Neural cell (in vitro differentiated cells): ENCODE measurements at regions not wholly inside any gene's neighbourhood (a gene's known extent, or its start where the extent isn't known, plus 50 kb on each side); places are given as distances from the start of the nearest gene placed in this dataset.

Experiments used
- H2AFZ ChIP-seq: fragments of 200-600, 300-800 bp; sonication (generic), shearing (Covaris generic); 2 replicates; pipeline ENCODE4 v1.6.0; 2014; ENCODE audit warnings: low read depth, mild to moderate bottlenecking, antibody characterized with exemption, low read length, moderate library complexity
- H3F3A ChIP-seq: fragments of 200-600 bp; shearing (Covaris generic); 2 replicates; pipeline ENCODE4 v1.6.1; 2016; ENCODE audit warnings: mild to moderate bottlenecking, moderate library complexity, mixed read lengths, antibody characterized with exemption, low read length; ENCODE audit not compliant: insufficient read depth, poor library complexity, severe bottlenecking
- H3K27ac ChIP-seq: fragments of 200-600, 300-800 bp; sonication (generic), shearing (Covaris generic); 2 replicates; pipeline ENCODE4 v1.5.1; 2014; ENCODE audit warnings: mild to moderate bottlenecking, low read length, moderate library complexity
- H3K27me3 ChIP-seq: fragments of 300-800, 200-600 bp; sonication (generic), shearing (Covaris generic); 2 replicates; pipeline ENCODE4 v1.6.0; 2014; ENCODE audit warnings: mild to moderate bottlenecking, low read depth, low read length, moderate library complexity; ENCODE audit not compliant: insufficient read depth
- H3K36me3 ChIP-seq: fragments of 300-800, 200-600 bp; sonication (generic), shearing (Covaris generic); 2 replicates; pipeline ENCODE4 v1.5.1; 2014; ENCODE audit warnings: mild to moderate bottlenecking, antibody characterized with exemption, low read length, moderate library complexity; ENCODE audit not compliant: insufficient read depth
- H3K4me2 ChIP-seq: fragments of 300-800, 200-600 bp; sonication (generic), shearing (Covaris generic); 2 replicates; pipeline ENCODE4 v1.6.0; 2014; ENCODE audit warnings: mild to moderate bottlenecking, low read length
- H3K4me3 ChIP-seq: fragments of 300-800, 200-600 bp; sonication (generic), shearing (Covaris generic); 2 replicates; pipeline ENCODE4 v1.5.1; 2014; ENCODE audit warnings: mild to moderate bottlenecking, low read length, moderate library complexity
- H3K79me2 ChIP-seq: fragments of 200-600 bp; shearing (Covaris generic); replicated peaks from 2 replicates; pipeline ENCODE4 v1.6.0; 2014; ENCODE audit warnings: mild to moderate bottlenecking, low read length, moderate library complexity; ENCODE audit not compliant: insufficient read depth
- H3K9ac ChIP-seq: fragments of 300-800, 200-600 bp; sonication (generic), shearing (Covaris generic); 2 replicates; pipeline ENCODE4 v1.6.1; 2016; ENCODE audit warnings: mild to moderate bottlenecking, low read length, mixed read lengths
- H3K9me2 ChIP-seq: fragments of 200-600 bp; shearing (Covaris generic); 2 replicates; pipeline ENCODE4 v1.6.1; 2016; ENCODE audit warnings: mild to moderate bottlenecking, low read length, mixed read lengths; ENCODE audit not compliant: insufficient read depth
- H3K9me3 ChIP-seq: fragments of 200-600, 300-800 bp; sonication (generic), shearing (Covaris generic); 2 replicates; pipeline ENCODE4 v1.6.1; 2016; ENCODE audit warnings: mild to moderate bottlenecking, mixed run types, low read length, moderate library complexity, mixed read lengths
- H4K20me1 ChIP-seq: fragments of 200-600 bp; shearing (Covaris generic); 2 replicates; pipeline ENCODE4 v1.6.1; 2016; ENCODE audit warnings: mild to moderate bottlenecking, mixed run types; ENCODE audit not compliant: insufficient read depth
- CTCF ChIP-seq: fragments of 450-650 bp; IDR thresholded peaks from 2 replicates; pipeline ENCODE4 v1.5.1; 2014; ENCODE audit warnings: antibody characterized with exemption, mild to moderate bottlenecking, moderate library complexity; ENCODE audit not compliant: poor library complexity, severe bottlenecking
- EP300 ChIP-seq: fragments of 450-650 bp; conservative IDR thresholded peaks from 2 replicates; pipeline ENCODE4 v1.6.1; 2014; ENCODE audit warnings: antibody characterized with exemption, mild to moderate bottlenecking, moderate library complexity; ENCODE audit not compliant: poor library complexity, severe bottlenecking
- EZH2 ChIP-seq: fragments of 200-600, 300-800 bp; shearing (Covaris generic), sonication (generic); IDR thresholded peaks from 2 replicates; pipeline ENCODE4 v1.6.1; 2014; ENCODE audit warnings: antibody characterized with exemption, low read length, borderline replicate concordance, mild to moderate bottlenecking; ENCODE audit not compliant: insufficient read depth, poor library complexity, severe bottlenecking
- MXI1 ChIP-seq: fragments of 450-650 bp; conservative IDR thresholded peaks from 2 replicates; pipeline ENCODE4 v1.6.1; 2014; ENCODE audit warnings: antibody characterized with exemption, mild to moderate bottlenecking; ENCODE audit not compliant: poor library complexity, severe bottlenecking
- POLR2AphosphoS5 ChIP-seq: IDR thresholded peaks from 2 replicates; pipeline ENCODE4 v1.6.1; 2012
- RAD21 ChIP-seq: fragments of 450-650 bp; conservative IDR thresholded peaks from 2 replicates; pipeline ENCODE4 v1.6.1; 2014; ENCODE audit warnings: antibody characterized with exemption, mild to moderate bottlenecking, moderate library complexity
- REST ChIP-seq: IDR thresholded peaks from 2 replicates; pipeline ENCODE4 v1.6.1; 2012; ENCODE audit warnings: borderline replicate concordance
- SMC3 ChIP-seq: fragments of 450-650 bp; conservative IDR thresholded peaks from 2 replicates; pipeline ENCODE4 v1.6.1; 2014; ENCODE audit warnings: antibody characterized with exemption, mild to moderate bottlenecking, moderate library complexity; ENCODE audit not compliant: poor library complexity
- TAF1 ChIP-seq: IDR thresholded peaks from 2 replicates; pipeline ENCODE4 v1.6.1; 2012; ENCODE audit warnings: low read depth

GRCh38 chr9:115671236-115671962 lies 482.2 kb upstream of the PAPPA start:
- H2AFZ ChIP-seq = no peak overlapping the region
- H3F3A ChIP-seq = no peaks in the 10 kb centered on the region
- TF ChIP-seq EZH2 = no peak
- no peak for TF ChIP-seq CTCF
- TF ChIP-seq RAD21 = no peak
- no peak for TF ChIP-seq REST
- no peak for TF ChIP-seq SMC3
- no peak overlapping the region for H3K4me3 ChIP-seq
- H3K79me2 ChIP-seq = no peaks in the 10 kb centered on the region
- H3K9me2 ChIP-seq = no peaks in the 10 kb centered on the region
- no peak overlapping the region for H3K9ac ChIP-seq
- H4K20me1 ChIP-seq = no peaks in the 10 kb centered on the region
- no peak overlapping the region for H3K4me2 ChIP-seq
- no peaks in the 10 kb centered on the region for H3K9me3 ChIP-seq
- H3K27ac ChIP-seq = no peak overlapping the region
- H3K36me3 ChIP-seq = no peaks in the 10 kb centered on the region
- H3K27me3 ChIP-seq = no peaks in the 10 kb centered on the region

- H3K36me3 ChIP-seq = no peaks in the 10 kb centered on the region
- no peak overlapping the region for H3K4me2 ChIP-seq
- H3K9me2 ChIP-seq = no peaks in the 10 kb centered on the region
- no peak for TF ChIP-seq RAD21
- TF ChIP-seq SMC3 = no peak
- TF ChIP-seq REST = no peak
- no peak for TF ChIP-seq CTCF
- TF ChIP-seq MXI1 = no peak
- TF ChIP-seq TAF1 = no peak
- TF ChIP-seq EP300 = no peak
- no peak for TF ChIP-seq POLR2AphosphoS5
- TF ChIP-seq EZH2 = no peak
- no peaks in the 10 kb centered on the region for H3K79me2 ChIP-seq
- H3K9me3 ChIP-seq = no peaks in the 10 kb centered on the region
- no peaks in the 10 kb centered on the region for H4K20me1 ChIP-seq
- H3K4me3 ChIP-seq = no peak overlapping the region
- no peaks in the 10 kb centered on the region for H3K27me3 ChIP-seq
- no peak overlapping the region for H3K9ac ChIP-seq
- no peak overlapping the region for H3K27ac ChIP-seq
- H3F3A ChIP-seq = no peaks in the 10 kb centered on the region
- no peak overlapping the region for H2AFZ ChIP-seq
Observed at GRCh38 chr9:115671963-115672305, 481.7 kb upstream of the PAPPA start.
